ENCODE measurements at regions not wholly inside any gene's neighbourhood (a gene's known extent, or its start where the extent isn't known, plus 50 kb on each side); places are given as distances from the start of the nearest gene placed in this dataset.
A peak's percentile ranks its signal among the peaks of the same experiment; 100 is the strongest.
"Not testable (repeated sequence)": the region's sequence is repeated elsewhere in the genome, so short reads cannot be mapped to it uniquely, and the experiment has no call there.

- DNase-seq (ENCODE audit: low spot score): no peak
Measured at GRCh38 chr2:107107351-107107750, 221.4 kb upstream of the ST6GAL2 start.

GRCh38 chr2:107108556-107108955, 222.6 kb upstream of the ST6GAL2 start:
- DNase-seq (ENCODE audit: low spot score): peak; percentile 45

GRCh38 chr2:107111623-107112022, 225.7 kb upstream of the ST6GAL2 start:
- DNase-seq (ENCODE audit: low spot score): no peak

- DNase-seq (ENCODE audit: low spot score): no peak
Measured at GRCh38 chr2:107112561-107112960, 226.6 kb upstream of the ST6GAL2 start.

- DNase-seq (ENCODE audit: low spot score): no peak
Measured at GRCh38 chr2:107128381-107128780, 242.4 kb upstream of the ST6GAL2 start.

GRCh38 chr2:107132070-107132469, 246.1 kb upstream of the ST6GAL2 start:
- DNase-seq (ENCODE audit: low spot score): no peak

GRCh38 chr2:107132746-107133145, 246.8 kb upstream of the ST6GAL2 start:
- no peak for DNase-seq (ENCODE audit: low spot score)

- DNase-seq (ENCODE audit: low spot score): no peak
Measured at GRCh38 chr2:107133412-107133811, 247.4 kb upstream of the ST6GAL2 start.

GRCh38 chr2:107136733-107137132, 250.8 kb upstream of the ST6GAL2 start:
- DNase-seq (ENCODE audit: low spot score): no peak

GRCh38 chr2:107137706-107138105, 251.7 kb upstream of the ST6GAL2 start:
- DNase-seq (ENCODE audit: low spot score): no peak

- no peak for DNase-seq (ENCODE audit: low spot score)
Measured at GRCh38 chr2:107146181-107146580, 260.2 kb upstream of the ST6GAL2 start.

GRCh38 chr2:107146645-107147044, 260.7 kb upstream of the ST6GAL2 start:
- not testable (repeated sequence) for DNase-seq (ENCODE audit: low spot score)

- no peak for DNase-seq (ENCODE audit: low spot score)
Measured at GRCh38 chr2:107148055-107148454, 262.1 kb upstream of the ST6GAL2 start.

GRCh38 chr2:107148496-107148895, 262.5 kb upstream of the ST6GAL2 start:
- no peak for DNase-seq (ENCODE audit: low spot score)

GRCh38 chr2:107160640-107161239, 274.8 kb upstream of the ST6GAL2 start:
- DNase-seq (ENCODE audit: low spot score): no peak

GRCh38 chr2:107168141-107168540, 282.2 kb upstream of the ST6GAL2 start:
- no peak for DNase-seq (ENCODE audit: low spot score)

- DNase-seq (ENCODE audit: low spot score): peak; percentile 12
Measured at GRCh38 chr2:107174171-107174570, 288.2 kb upstream of the ST6GAL2 start.

GRCh38 chr2:107182981-107183380, 297.0 kb upstream of the ST6GAL2 start:
- DNase-seq (ENCODE audit: low spot score): peak; percentile 52

- no peak for DNase-seq (ENCODE audit: low spot score)
Measured at GRCh38 chr2:107187870-107188269, 301.9 kb upstream of the ST6GAL2 start.

- DNase-seq (ENCODE audit: low spot score): no peak
Measured at GRCh38 chr2:107195631-107196030, 309.7 kb upstream of the ST6GAL2 start.

- DNase-seq (ENCODE audit: low spot score): no peak
Measured at GRCh38 chr2:107197594-107198294, 311.8 kb upstream of the ST6GAL2 start.

GRCh38 chr2:107202962-107203591, 317.1 kb upstream of the ST6GAL2 start:
- DNase-seq (ENCODE audit: low spot score): no peak

All from umbilical cord (tissue), 1 donor.